Thyroid gland (tissue), 4 donors: ENCODE measurements at regions not wholly inside any gene's neighbourhood (a gene's known extent, or its start where the extent isn't known, plus 50 kb on each side); places are given as distances from the start of the nearest gene placed in this dataset.
A peak's percentile ranks its signal among the peaks of the same experiment; 100 is the strongest.

Source experiments
- DNase-seq, 2 donors: peaks; one replicate each; pipeline ENCODE4 v3.0.0-alpha.2; 2019
- H3K27ac ChIP-seq, 3 donors: fragments of 200-600 bp; sonication (generic); 1 replicate in 2 of 3; 2 replicates in 1 of 3; pipeline ENCODE4 v1.5.1; 2016 to 2019; ENCODE audit warnings: mild to moderate bottlenecking in 1 of 3, moderate library complexity in 1 of 3
- H3K27me3 ChIP-seq: fragments of 200-600 bp; sonication (generic); one replicate; pipeline ENCODE4 v1.5.1; 2019
- H3K36me3 ChIP-seq, 2 donors: fragments of 200-600 bp; sonication (generic); one replicate each; pipeline ENCODE4 v1.5.1; 2016 to 2019
- H3K4me1 ChIP-seq, 2 donors: fragments of 200-600 bp; sonication (generic); one replicate each; pipeline ENCODE4 v1.5.1; 2017 to 2019
- H3K4me3 ChIP-seq, 3 donors: fragments of 200-600 bp; sonication (generic); replicated peaks in 1 of 3; 1 replicate in 2 of 3; 2 replicates in 1 of 3; pipeline ENCODE4 v1.5.1; 2016; ENCODE audit warnings: mild to moderate bottlenecking in 1 of 3
- H3K9me3 ChIP-seq: fragments of 200-600 bp; sonication (generic); one replicate; pipeline ENCODE4 v1.5.1; 2017
- POLR2A ChIP-seq, 2 donors: fragments of 450-650 bp; IDR thresholded peaks; one replicate each; pipeline ENCODE4 v1.6.1; 2017; ENCODE audit warnings: antibody characterized with exemption in 2 of 2, mild to moderate bottlenecking in 2 of 2, moderate library complexity in 1 of 2
- WGBS, 2 donors: methylation state at CpG; one replicate each; pipeline ENCODE4 v1.1.5; 2017; 5-methylcytosine and 5-hydroxymethylcytosine counted together
- intact Hi-C: fragments of 100-400 bp; cut with DNase I; formaldehyde crosslinking; loops from one replicate; pipeline ENCODE4 v1.15.1; 2023
- TF ChIP-seq, protein P1 (sequence below), 6 experiments: fragments of 200-600 bp in 3 of 6; fragments of 450-650 bp in 3 of 6; sonication (generic) in 3 of 6; IDR thresholded peaks; one replicate each; pipeline ENCODE4 v1.5.1; 2016 to 2019; ENCODE audit warnings: antibody characterized with exemption in 6 of 6, mild to moderate bottlenecking in 2 of 6, inconsistent platforms in 1 of 6, moderate library complexity in 1 of 6

DNA sequence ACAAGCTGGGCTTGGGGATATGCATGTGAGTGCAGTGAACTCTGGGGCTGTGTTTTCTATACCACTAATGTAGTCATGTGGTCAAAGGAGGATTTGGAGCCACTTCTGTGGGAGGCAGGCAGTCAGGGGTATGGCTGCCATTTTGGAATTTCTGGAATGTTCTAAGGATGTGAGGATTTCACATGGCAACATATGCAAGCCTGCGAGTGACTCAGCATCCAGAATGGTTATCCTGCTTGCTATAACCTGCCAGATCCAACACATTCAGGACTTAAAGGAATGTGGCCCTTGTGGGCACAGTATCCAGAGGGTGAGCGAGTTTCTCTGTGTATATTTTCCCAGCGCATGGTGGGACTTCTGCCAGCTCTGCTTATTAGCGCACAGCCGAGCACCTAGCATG is 249.2 kb upstream of the PWP1 start:
- Histone ChIP-seq H3K27ac (peak overlapping the region; percentile 90 to 96 (median 95)), H3K9me3 (no peaks in the 10 kb centered on the region), H3K36me3 (no peaks in the 10 kb centered on the region), H3K27me3 (no peaks in the 10 kb centered on the region), H3K4me1 (peaks cover 35 to 42% of the 10 kb centered on the region in 2 donors), H3K4me3 (no peak overlapping the region)
- intact Hi-C loops, result no loop called here
- 42 to 46% methylated on average over 5 of the region's 5 CpGs for WGBS, 2 donors
- TF ChIP-seq, protein P1, sequence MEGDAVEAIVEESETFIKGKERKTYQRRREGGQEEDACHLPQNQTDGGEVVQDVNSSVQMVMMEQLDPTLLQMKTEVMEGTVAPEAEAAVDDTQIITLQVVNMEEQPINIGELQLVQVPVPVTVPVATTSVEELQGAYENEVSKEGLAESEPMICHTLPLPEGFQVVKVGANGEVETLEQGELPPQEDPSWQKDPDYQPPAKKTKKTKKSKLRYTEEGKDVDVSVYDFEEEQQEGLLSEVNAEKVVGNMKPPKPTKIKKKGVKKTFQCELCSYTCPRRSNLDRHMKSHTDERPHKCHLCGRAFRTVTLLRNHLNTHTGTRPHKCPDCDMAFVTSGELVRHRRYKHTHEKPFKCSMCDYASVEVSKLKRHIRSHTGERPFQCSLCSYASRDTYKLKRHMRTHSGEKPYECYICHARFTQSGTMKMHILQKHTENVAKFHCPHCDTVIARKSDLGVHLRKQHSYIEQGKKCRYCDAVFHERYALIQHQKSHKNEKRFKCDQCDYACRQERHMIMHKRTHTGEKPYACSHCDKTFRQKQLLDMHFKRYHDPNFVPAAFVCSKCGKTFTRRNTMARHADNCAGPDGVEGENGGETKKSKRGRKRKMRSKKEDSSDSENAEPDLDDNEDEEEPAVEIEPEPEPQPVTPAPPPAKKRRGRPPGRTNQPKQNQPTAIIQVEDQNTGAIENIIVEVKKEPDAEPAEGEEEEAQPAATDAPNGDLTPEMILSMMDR (IDR thresholded peaks at IDR 0.05), result no peak
- TF ChIP-seq POLR2A (IDR thresholded peaks at IDR 0.05), result no peak
- peak; percentile 73 to 80 for DNase-seq

DNA sequence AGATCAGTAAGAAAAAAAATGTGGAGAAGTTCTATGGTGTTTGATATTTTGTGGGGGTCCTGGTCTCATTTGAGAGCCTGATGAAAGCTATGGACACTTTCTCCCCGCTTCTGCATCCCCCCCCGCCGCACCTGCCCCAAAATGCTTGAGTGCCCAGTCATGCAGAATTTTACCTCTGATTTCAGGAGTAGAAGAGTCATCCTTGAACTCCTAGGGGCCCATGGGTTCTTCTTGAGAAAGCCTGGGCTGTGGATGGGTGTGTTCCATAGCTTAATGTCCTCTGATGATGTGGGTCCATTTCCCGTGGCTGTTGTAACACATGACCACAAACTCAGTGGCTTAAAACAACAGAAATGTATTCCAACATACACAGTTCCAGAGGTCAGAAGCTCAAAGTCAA is 248.8 kb upstream of the PWP1 start:
- peaks cover 35 to 42% of the 10 kb centered on the region in 2 donors for H3K4me1 ChIP-seq
- H3K27ac ChIP-seq, result peak overlapping the region; percentile 90 to 96 (median 95)
- intact Hi-C loops, result no loop called here
- peak; percentile 68 to 70 for DNase-seq
- H3K4me3 ChIP-seq, result no peak overlapping the region
- H3K27me3 ChIP-seq, result no peaks in the 10 kb centered on the region
- no peaks in the 10 kb centered on the region for H3K36me3 ChIP-seq
- no peaks in the 10 kb centered on the region for H3K9me3 ChIP-seq
- 23 to 45% methylated on average over 4 of the region's 4 CpGs for WGBS, 2 donors
- TF ChIP-seq, protein P1 (IDR thresholded peaks at IDR 0.05), result no peak
- no peak for TF ChIP-seq POLR2A (IDR thresholded peaks at IDR 0.05)

DNA sequence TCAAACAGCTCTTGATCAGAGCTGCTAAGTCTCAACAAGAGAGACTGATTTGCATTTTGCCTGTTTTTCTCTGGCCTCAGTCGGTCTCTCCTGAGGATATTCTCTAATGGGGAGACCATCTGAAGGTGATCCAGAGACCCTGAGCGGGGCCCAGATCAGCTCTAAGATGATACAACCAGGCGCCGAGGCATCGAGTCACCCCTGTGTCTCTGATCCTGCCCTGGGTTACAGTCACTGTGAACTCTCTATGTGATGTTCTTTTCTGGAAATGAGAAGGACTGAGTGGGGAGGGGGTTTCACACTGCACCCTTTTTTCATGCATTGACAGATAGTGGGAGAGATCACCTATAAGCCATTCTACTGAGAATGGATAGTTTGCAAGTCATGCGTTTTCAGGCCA is 247.6 kb upstream of the PWP1 start:
- intact Hi-C loops, result no loop called here
- Histone ChIP-seq H3K4me1 (peaks cover 42 to 47% of the 10 kb centered on the region in 2 donors), H3K36me3 (no peaks in the 10 kb centered on the region), H3K27me3 (no peaks in the 10 kb centered on the region), H3K4me3 (no peak overlapping the region), H3K27ac (peak overlapping the region; percentile 90 to 96 (median 95)), H3K9me3 (no peaks in the 10 kb centered on the region)
- 94 to 98% methylated on average over 6 of the region's 6 CpGs for WGBS, 2 donors
- no peak for DNase-seq
- TF ChIP-seq POLR2A (IDR thresholded peaks at IDR 0.05), result no peak
- TF ChIP-seq, protein P1 (IDR thresholded peaks at IDR 0.05), result no peak

DNA sequence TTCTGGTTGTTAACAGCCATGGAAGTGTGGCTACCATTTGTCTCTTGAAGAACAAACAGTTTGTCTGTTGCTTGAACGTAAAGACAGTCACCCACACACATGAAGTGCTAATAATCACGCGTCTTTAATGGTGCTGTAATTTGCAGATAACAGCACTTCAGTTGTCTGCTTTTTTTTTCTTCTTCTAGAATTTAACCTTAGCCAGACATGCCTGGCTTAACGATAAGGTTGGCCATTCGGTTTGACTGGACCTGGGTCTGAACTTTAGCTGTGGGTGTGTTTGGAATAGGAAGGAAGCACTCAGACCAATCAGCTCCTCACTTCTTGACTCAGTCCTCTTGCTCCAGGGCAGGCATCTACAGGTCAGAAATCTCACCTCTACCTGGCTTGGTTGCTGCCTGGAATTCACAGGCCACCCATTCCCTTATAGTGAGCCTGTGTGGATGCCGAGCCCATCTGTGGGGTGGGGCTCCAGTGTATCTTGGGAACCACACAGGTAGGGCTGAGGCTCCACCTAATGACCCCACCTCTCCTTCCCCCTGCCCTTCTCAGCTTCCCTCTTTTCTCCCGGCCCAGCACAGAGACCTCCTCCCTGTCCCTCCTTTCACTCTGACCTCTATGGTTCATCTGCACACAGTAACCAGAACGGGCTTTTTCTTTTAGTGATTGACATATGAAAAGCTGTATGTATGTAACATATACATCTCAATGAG is 246.4 kb upstream of the PWP1 start:
- Histone ChIP-seq H3K9me3 (no peaks in the 10 kb centered on the region), H3K4me3 (no peak overlapping the region), H3K4me1 (peaks cover 40 to 50% of the 10 kb centered on the region in 2 donors), H3K27ac (no peak overlapping the region), H3K27me3 (no peaks in the 10 kb centered on the region), H3K36me3 (no peaks in the 10 kb centered on the region)
- DNase-seq, result no peak
- TF ChIP-seq POLR2A (IDR thresholded peaks at IDR 0.05), result no peak
- TF ChIP-seq, protein P1 (IDR thresholded peaks at IDR 0.05), result no peak
- intact Hi-C loops, result no loop called here
- WGBS, 2 donors, result 81 to 88% methylated on average over 8 of the region's 8 CpGs

DNA sequence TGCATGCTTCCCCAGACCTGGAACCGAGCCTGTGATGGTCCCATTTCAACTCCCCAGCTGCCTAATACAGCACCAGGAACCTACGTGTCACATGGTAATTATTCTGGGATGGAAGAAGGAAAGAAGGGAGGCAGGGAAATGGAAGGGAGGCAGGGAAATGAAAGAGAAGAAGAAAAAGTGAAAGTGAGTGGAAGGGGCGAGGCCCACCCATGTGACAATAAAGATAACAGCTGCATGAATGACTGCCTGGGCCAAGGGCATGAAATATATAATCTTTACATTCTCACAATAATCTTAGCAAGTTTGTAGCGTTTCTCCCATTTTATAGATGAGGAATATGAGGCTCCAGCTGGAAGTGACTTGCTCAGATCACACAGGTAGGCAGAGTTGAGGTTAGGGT is 245.0 kb upstream of the PWP1 start:
- 87 to 92% methylated on average over 4 of the region's 4 CpGs for WGBS, 2 donors
- TF ChIP-seq POLR2A (IDR thresholded peaks at IDR 0.05), result no peak
- TF ChIP-seq, protein P1 (IDR thresholded peaks at IDR 0.05), result no peak
- H3K36me3 ChIP-seq, result no peaks in the 10 kb centered on the region
- no peaks in the 10 kb centered on the region for H3K27me3 ChIP-seq
- H3K9me3 ChIP-seq, result no peaks in the 10 kb centered on the region
- DNase-seq, result no peak
- H3K27ac ChIP-seq, result peak overlapping the region in 1 of 3 donors; percentile 35
- H3K4me1 ChIP-seq, result peaks cover 27 to 37% of the 10 kb centered on the region in 2 donors
- intact Hi-C loops, result no loop called here
- H3K4me3 ChIP-seq, result no peak overlapping the region
